ENCODE measurements at regions not wholly inside any gene's neighbourhood (a gene's known extent, or its start where the extent isn't known, plus 50 kb on each side); places are given as distances from the start of the nearest gene placed in this dataset.

DNA sequence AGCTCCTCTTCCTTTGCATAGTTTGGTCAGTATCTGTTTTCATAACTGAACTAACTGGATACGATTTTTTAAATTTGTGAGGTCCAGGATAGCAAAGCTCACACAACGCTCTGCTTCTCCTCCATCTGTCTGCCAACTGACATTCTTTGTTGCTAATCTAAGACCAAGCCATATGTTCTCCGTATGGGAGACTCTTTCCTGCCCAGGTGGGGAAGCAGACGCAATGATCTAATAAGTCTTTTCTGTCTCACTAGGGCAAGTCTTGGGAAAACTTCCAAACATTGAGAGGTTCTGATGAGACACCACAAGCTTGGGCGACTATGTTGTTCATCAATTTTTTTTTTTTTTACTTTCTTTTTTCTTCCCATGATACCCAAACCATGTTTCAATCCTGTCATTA lies 558.5 kb downstream of the EFNA5 start:
- no peak overlapping the region for H3K4me3 ChIP-seq (ENCODE audit: low read depth, low read length)
- DNase-seq (ENCODE audit: low read depth) = no peak
- TF ChIP-seq, protein P1, sequence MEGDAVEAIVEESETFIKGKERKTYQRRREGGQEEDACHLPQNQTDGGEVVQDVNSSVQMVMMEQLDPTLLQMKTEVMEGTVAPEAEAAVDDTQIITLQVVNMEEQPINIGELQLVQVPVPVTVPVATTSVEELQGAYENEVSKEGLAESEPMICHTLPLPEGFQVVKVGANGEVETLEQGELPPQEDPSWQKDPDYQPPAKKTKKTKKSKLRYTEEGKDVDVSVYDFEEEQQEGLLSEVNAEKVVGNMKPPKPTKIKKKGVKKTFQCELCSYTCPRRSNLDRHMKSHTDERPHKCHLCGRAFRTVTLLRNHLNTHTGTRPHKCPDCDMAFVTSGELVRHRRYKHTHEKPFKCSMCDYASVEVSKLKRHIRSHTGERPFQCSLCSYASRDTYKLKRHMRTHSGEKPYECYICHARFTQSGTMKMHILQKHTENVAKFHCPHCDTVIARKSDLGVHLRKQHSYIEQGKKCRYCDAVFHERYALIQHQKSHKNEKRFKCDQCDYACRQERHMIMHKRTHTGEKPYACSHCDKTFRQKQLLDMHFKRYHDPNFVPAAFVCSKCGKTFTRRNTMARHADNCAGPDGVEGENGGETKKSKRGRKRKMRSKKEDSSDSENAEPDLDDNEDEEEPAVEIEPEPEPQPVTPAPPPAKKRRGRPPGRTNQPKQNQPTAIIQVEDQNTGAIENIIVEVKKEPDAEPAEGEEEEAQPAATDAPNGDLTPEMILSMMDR (conservative IDR thresholded peaks at IDR 0.05; ENCODE audit: low read depth, low read length) = no peak

DNA sequence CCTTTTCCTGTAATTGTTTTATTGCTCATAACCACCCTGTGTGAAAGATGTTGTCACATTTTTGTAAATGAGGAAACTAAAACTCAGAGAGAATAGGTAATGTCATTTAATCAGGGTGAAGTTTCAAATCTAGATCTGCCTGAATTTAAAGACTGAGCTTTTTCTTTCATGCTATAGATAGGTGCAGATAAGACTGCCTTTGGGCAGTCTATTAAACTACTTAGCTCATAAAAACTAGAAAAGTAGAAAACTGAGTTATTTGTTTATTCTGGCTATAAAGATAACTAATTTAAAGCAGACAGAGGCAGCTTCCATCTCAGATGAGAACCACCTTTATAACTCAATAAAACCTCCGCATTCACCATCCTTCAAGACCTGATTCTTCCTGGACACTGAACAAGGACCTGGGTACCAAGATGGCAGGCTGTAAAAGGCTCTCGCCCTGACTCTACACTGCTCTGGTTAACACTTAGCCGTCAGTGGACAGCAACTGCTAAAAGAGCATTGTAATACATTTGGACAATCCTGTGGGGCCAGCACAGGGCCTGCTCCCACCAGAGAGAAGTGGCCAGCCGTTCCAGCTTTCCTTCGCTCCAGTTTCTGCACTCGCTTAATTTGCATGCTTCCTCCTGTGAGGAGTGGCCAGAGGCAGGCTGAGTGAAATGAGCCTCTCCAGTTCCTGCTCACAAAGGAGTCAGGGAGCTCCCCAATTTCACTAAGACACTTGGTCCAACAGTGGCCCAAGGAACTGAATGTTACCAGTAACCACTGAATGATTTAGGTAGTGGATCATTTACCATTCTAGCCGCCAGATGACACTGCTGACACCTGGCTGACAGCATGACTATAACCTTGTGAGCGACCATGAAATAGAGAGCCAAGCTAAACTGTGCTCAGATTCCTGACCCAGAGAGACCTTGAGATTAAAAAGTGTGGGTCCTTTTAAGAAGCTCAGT lies 566.4 kb downstream of the EFNA5 start:
- peak; percentile 34 for DNase-seq (ENCODE audit: low read depth)
- no peak overlapping the region for H3K4me3 ChIP-seq (ENCODE audit: low read depth, low read length)
- TF ChIP-seq, protein P1 (conservative IDR thresholded peaks at IDR 0.05; ENCODE audit: low read depth, low read length) = peak; percentile 38

DNA sequence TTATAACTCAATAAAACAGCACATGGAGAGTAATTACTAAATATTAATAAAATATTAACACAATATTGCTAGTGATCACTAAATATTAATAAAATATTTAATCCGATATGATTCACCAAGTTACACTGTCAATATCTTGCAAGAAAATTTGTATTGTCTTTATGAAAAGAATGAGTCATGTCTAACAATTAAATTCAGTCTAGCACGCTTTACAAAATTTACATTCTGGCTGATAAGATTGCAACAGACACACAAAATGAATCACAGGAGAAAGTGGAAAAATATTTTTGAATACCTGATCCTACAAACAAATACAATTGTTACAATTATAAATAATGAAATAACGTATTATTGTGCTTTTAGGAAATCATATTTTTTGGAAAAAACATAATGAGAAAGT lies 567.2 kb downstream of the EFNA5 start:
- no peak overlapping the region for H3K4me3 ChIP-seq (ENCODE audit: low read depth, low read length)
- DNase-seq (ENCODE audit: low read depth) = no peak
- TF ChIP-seq, protein P1 (conservative IDR thresholded peaks at IDR 0.05; ENCODE audit: low read depth, low read length) = no peak

DNA sequence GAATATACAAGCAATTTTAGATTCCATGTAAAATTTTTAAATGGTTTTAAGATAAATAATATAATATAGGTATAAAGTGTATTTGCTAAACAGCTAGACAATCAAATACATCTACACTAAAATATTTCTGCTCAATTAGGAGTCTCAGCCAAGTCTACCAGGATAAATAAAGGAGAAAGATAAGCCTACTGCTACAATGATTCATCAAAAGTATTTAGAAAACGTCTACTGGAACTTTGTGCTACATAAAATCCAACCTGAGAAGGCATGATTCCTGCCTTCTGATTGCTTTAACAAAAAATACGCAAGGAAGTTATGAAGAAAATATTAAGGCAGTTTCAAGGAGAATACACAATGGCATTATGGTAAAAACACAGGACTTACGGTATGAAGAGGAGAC lies 570.6 kb downstream of the EFNA5 start:
- no peak overlapping the region for H3K4me3 ChIP-seq (ENCODE audit: low read depth, low read length)
- peak; percentile 36 for DNase-seq (ENCODE audit: low read depth)
- TF ChIP-seq, protein P1 (conservative IDR thresholded peaks at IDR 0.05; ENCODE audit: low read depth, low read length) = no peak

DNA sequence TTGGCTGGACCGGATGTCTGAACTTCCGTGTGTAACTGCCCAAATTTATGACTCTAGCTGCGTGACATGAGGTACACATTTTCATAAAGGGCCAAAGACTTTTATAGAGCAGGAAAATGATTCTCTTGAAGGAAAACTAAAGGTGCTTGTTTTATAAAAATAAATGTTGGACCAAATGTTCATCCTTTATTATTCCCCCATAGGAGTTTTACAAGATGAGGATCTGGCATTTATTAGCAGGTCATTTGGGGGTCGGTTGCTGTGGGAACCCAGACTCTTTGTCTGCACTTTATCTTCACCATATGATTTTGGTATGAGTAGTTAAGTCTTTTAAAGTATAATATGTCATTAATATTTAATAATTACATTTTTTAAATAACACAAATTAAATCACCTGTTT lies 571.2 kb downstream of the EFNA5 start:
- TF ChIP-seq, protein P1 (conservative IDR thresholded peaks at IDR 0.05; ENCODE audit: low read depth, low read length) = no peak
- no peak for DNase-seq (ENCODE audit: low read depth)
- no peak overlapping the region for H3K4me3 ChIP-seq (ENCODE audit: low read depth, low read length)

DNA sequence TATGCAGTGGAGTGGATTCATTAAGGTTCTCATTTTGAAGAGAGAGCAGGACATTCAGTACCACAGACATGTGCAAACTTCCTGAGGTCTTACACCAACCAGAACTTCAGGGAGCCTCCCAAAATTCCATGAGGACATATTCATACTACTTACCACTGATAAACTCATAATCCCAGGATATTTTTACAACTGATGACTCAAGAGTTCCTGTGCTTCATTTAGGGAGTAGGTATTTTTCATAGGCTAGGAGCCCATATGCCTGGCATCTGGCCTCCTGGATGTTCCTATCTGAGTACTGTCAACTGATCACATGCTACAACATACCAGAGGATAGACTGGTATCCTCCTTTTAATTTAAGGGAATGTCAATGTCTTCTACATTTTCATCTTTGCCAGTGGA lies 578.0 kb downstream of the EFNA5 start:
- DNase-seq (ENCODE audit: low read depth) = no peak
- H3K4me3 ChIP-seq (ENCODE audit: low read depth, low read length) = no peak overlapping the region
- TF ChIP-seq, protein P1 (conservative IDR thresholded peaks at IDR 0.05; ENCODE audit: low read depth, low read length) = no peak

DNA sequence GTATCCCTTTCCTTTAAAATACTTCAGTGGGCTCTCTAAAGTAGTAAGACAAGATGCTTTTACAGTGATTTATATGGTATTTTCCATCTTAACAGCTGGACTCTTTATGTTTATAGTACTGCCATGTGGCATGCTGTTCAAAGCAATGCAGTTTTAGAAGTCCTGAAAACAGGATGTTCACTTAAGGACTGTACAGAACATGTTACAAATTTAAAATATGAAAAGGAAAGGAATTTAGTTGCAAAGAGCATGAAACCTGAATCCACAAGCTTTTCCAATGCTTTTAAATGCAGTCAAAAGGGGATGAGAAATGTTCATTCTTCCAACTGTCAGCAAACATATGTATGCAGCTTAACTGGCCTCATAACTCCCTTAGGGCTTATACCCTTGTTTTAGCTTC lies 580.2 kb downstream of the EFNA5 start:
- TF ChIP-seq, protein P1 (conservative IDR thresholded peaks at IDR 0.05; ENCODE audit: low read depth, low read length) = no peak
- DNase-seq (ENCODE audit: low read depth) = peak; percentile 56
- no peak overlapping the region for H3K4me3 ChIP-seq (ENCODE audit: low read depth, low read length)

Data from choroid plexus epithelial cell (primary cell).